ENCODE measurements at regions not wholly inside any gene's neighbourhood (a gene's known extent, or its start where the extent isn't known, plus 50 kb on each side); places are given as distances from the start of the nearest gene placed in this dataset.
A peak's percentile ranks its signal among the peaks of the same experiment; 100 is the strongest.

GRCh38 chr20:40887105-40887504 lies 141.5 kb upstream of the TOP1 start (continued):
- TF ChIP-seq SRSF4 (IDR thresholded peaks at IDR 0.05; ENCODE audit: low read depth, low read length, poor library complexity, severe bottlenecking) (no peak), ZNF629 (CRISPR knock-in tag; conservative IDR thresholded peaks at IDR 0.05) (0 out of 2 replicates have a peak, but pooled peaks have one; percentile 13), ZNF382 (CRISPR knock-in tag; IDR thresholded peaks at IDR 0.05; ENCODE audit: borderline replicate concordance) (no peak), PHF20 (CRISPR knock-in tag; IDR thresholded peaks at IDR 0.05) (no peak), GABPB1 (CRISPR knock-in tag; IDR thresholded peaks at IDR 0.05) (peak; percentile 39; the same call in 1 of the 2 replicates), RELA (CRISPR knock-in tag; IDR thresholded peaks at IDR 0.05) (no peak), SALL1 (CRISPR knock-in tag; IDR thresholded peaks at IDR 0.05) (peak; percentile 46; the same call in 1 of the 2 replicates), RCOR2 (CRISPR knock-in tag; IDR thresholded peaks at IDR 0.05) (no peak), ZSCAN12 (CRISPR knock-in tag; IDR thresholded peaks at IDR 0.05) (no peak), SMAD3 (CRISPR knock-in tag; IDR thresholded peaks at IDR 0.05) (no peak), IKZF4 (CRISPR knock-in tag; IDR thresholded peaks at IDR 0.05; ENCODE audit: borderline replicate concordance, low read depth, not compliant biosample characterization) (no peak), ZNF879 (CRISPR knock-in tag; IDR thresholded peaks at IDR 0.05) (no peak), GLMP (CRISPR knock-in tag; IDR thresholded peaks at IDR 0.05; ENCODE audit: borderline replicate concordance) (no peak), E2F5 (CRISPR knock-in tag; conservative IDR thresholded peaks at IDR 0.05) (no peak), ZUFSP (CRISPR knock-in tag; IDR thresholded peaks at IDR 0.05; ENCODE audit: borderline replicate concordance) (no peak), ARHGAP35 (CRISPR knock-in tag; IDR thresholded peaks at IDR 0.05; ENCODE audit: borderline replicate concordance) (no peak), GPN1 (CRISPR knock-in tag; IDR thresholded peaks at IDR 0.05; ENCODE audit: borderline replicate concordance) (no peak), IKZF1 (IDR thresholded peaks at IDR 0.05) (no peak), NFAT5 (CRISPR knock-in tag; IDR thresholded peaks at IDR 0.05) (no peak), ZSCAN30 (CRISPR knock-in tag; IDR thresholded peaks at IDR 0.05) (no peak), FOXP1 (IDR thresholded peaks at IDR 0.05) (no peak), FOXP1 (CRISPR knock-in tag; IDR thresholded peaks at IDR 0.05) (no peak), NFKB2 (CRISPR knock-in tag; IDR thresholded peaks at IDR 0.05; ENCODE audit: borderline replicate concordance) (peak; percentile 81; the same call in 1 of the 2 replicates), ZNF264 (CRISPR knock-in tag; IDR thresholded peaks at IDR 0.05) (no peak), SNAI1 (CRISPR knock-in tag; IDR thresholded peaks at IDR 0.05; ENCODE audit: borderline replicate concordance) (no peak)
